Putamen (tissue), 1 donor: ENCODE measurements at regions not wholly inside any gene's neighbourhood (a gene's known extent, or its start where the extent isn't known, plus 50 kb on each side); places are given as distances from the start of the nearest gene placed in this dataset.
"Not testable (repeated sequence)": the region's sequence is repeated elsewhere in the genome, so short reads cannot be mapped to it uniquely, and the experiment has no call there.

Experiments used
- DNase-seq: peaks from one replicate; pipeline ENCODE4 v3.0.0-alpha.2; 2016; ENCODE audit warnings: low spot score

GRCh38 chr2:147016181-147016580, 828.6 kb upstream of the ACVR2A start:
- DNase-seq = no peak

- no peak for DNase-seq
Measured at GRCh38 chr2:147015591-147015990, 829.2 kb upstream of the ACVR2A start.

GRCh38 chr2:147013696-147014392, 831.0 kb upstream of the ACVR2A start:
- no peak for DNase-seq

- no peak for DNase-seq
Measured at GRCh38 chr2:147008481-147008880, 836.3 kb upstream of the ACVR2A start.

- no peak for DNase-seq
Measured at GRCh38 chr2:147006736-147007141, 838.1 kb upstream of the ACVR2A start.

- DNase-seq = no peak
Measured at GRCh38 chr2:147003081-147003480, 841.7 kb upstream of the ACVR2A start.

- DNase-seq = no peak
Measured at GRCh38 chr2:147002256-147002655, 842.6 kb upstream of the ACVR2A start.

GRCh38 chr2:147001061-147001460, 843.8 kb upstream of the ACVR2A start:
- DNase-seq = no peak

- DNase-seq = not testable (repeated sequence)
Measured at GRCh38 chr2:147000151-147000550, 844.7 kb upstream of the ACVR2A start.

- DNase-seq = no peak
Measured at GRCh38 chr2:146997945-146998344, 846.9 kb upstream of the ACVR2A start.

- no peak for DNase-seq
Measured at GRCh38 chr2:146997488-146997887, 847.3 kb upstream of the ACVR2A start.

- DNase-seq = no peak
Measured at GRCh38 chr2:146994246-146994645, 850.6 kb upstream of the ACVR2A start.

- no peak for DNase-seq
Measured at GRCh38 chr2:146992466-146992865, 852.4 kb upstream of the ACVR2A start.

- DNase-seq = no peak
Measured at GRCh38 chr2:146992057-146992456, 852.8 kb upstream of the ACVR2A start.

- no peak for DNase-seq
Measured at GRCh38 chr2:146990311-146991054, 854.3 kb upstream of the ACVR2A start.

- DNase-seq = no peak
Measured at GRCh38 chr2:146989741-146990140, 855.1 kb upstream of the ACVR2A start.

GRCh38 chr2:146987996-146988395, 856.8 kb upstream of the ACVR2A start:
- no peak for DNase-seq

GRCh38 chr2:146986161-146986560, 858.7 kb upstream of the ACVR2A start:
- no peak for DNase-seq

GRCh38 chr2:146985753-146986152, 859.1 kb upstream of the ACVR2A start:
- no peak for DNase-seq

GRCh38 chr2:146984014-146984413, 860.8 kb upstream of the ACVR2A start:
- DNase-seq = no peak

- no peak for DNase-seq
Measured at GRCh38 chr2:146982393-146982846, 862.4 kb upstream of the ACVR2A start.

- no peak for DNase-seq
Measured at GRCh38 chr2:146981921-146982320, 862.9 kb upstream of the ACVR2A start.

- no peak for DNase-seq
Measured at GRCh38 chr2:146979746-146980145, 865.1 kb upstream of the ACVR2A start.
